Neural cell (in vitro differentiated cells): ENCODE measurements at regions not wholly inside any gene's neighbourhood (a gene's known extent, or its start where the extent isn't known, plus 50 kb on each side); places are given as distances from the start of the nearest gene placed in this dataset.

Source experiments
- H2AFZ ChIP-seq: fragments of 200-600, 300-800 bp; sonication (generic), shearing (Covaris generic); 2 replicates; pipeline ENCODE4 v1.6.0; 2014; ENCODE audit warnings: low read depth, mild to moderate bottlenecking, antibody characterized with exemption, low read length, moderate library complexity
- H3F3A ChIP-seq: fragments of 200-600 bp; shearing (Covaris generic); 2 replicates; pipeline ENCODE4 v1.6.1; 2016; ENCODE audit warnings: mild to moderate bottlenecking, moderate library complexity, mixed read lengths, antibody characterized with exemption, low read length; ENCODE audit not compliant: insufficient read depth, poor library complexity, severe bottlenecking
- H3K27ac ChIP-seq: fragments of 200-600, 300-800 bp; sonication (generic), shearing (Covaris generic); 2 replicates; pipeline ENCODE4 v1.5.1; 2014; ENCODE audit warnings: mild to moderate bottlenecking, low read length, moderate library complexity
- H3K27me3 ChIP-seq: fragments of 300-800, 200-600 bp; sonication (generic), shearing (Covaris generic); 2 replicates; pipeline ENCODE4 v1.6.0; 2014; ENCODE audit warnings: mild to moderate bottlenecking, low read depth, low read length, moderate library complexity; ENCODE audit not compliant: insufficient read depth
- H3K36me3 ChIP-seq: fragments of 300-800, 200-600 bp; sonication (generic), shearing (Covaris generic); 2 replicates; pipeline ENCODE4 v1.5.1; 2014; ENCODE audit warnings: mild to moderate bottlenecking, antibody characterized with exemption, low read length, moderate library complexity; ENCODE audit not compliant: insufficient read depth
- H3K4me2 ChIP-seq: fragments of 300-800, 200-600 bp; sonication (generic), shearing (Covaris generic); 2 replicates; pipeline ENCODE4 v1.6.0; 2014; ENCODE audit warnings: mild to moderate bottlenecking, low read length
- H3K4me3 ChIP-seq: fragments of 300-800, 200-600 bp; sonication (generic), shearing (Covaris generic); 2 replicates; pipeline ENCODE4 v1.5.1; 2014; ENCODE audit warnings: mild to moderate bottlenecking, low read length, moderate library complexity
- H3K79me2 ChIP-seq: fragments of 200-600 bp; shearing (Covaris generic); replicated peaks from 2 replicates; pipeline ENCODE4 v1.6.0; 2014; ENCODE audit warnings: mild to moderate bottlenecking, low read length, moderate library complexity; ENCODE audit not compliant: insufficient read depth
- H3K9ac ChIP-seq: fragments of 300-800, 200-600 bp; sonication (generic), shearing (Covaris generic); 2 replicates; pipeline ENCODE4 v1.6.1; 2016; ENCODE audit warnings: mild to moderate bottlenecking, low read length, mixed read lengths
- H3K9me2 ChIP-seq: fragments of 200-600 bp; shearing (Covaris generic); 2 replicates; pipeline ENCODE4 v1.6.1; 2016; ENCODE audit warnings: mild to moderate bottlenecking, low read length, mixed read lengths; ENCODE audit not compliant: insufficient read depth
- H3K9me3 ChIP-seq: fragments of 200-600, 300-800 bp; sonication (generic), shearing (Covaris generic); 2 replicates; pipeline ENCODE4 v1.6.1; 2016; ENCODE audit warnings: mild to moderate bottlenecking, mixed run types, low read length, moderate library complexity, mixed read lengths
- H4K20me1 ChIP-seq: fragments of 200-600 bp; shearing (Covaris generic); 2 replicates; pipeline ENCODE4 v1.6.1; 2016; ENCODE audit warnings: mild to moderate bottlenecking, mixed run types; ENCODE audit not compliant: insufficient read depth
- EP300 ChIP-seq: fragments of 450-650 bp; conservative IDR thresholded peaks from 2 replicates; pipeline ENCODE4 v1.6.1; 2014; ENCODE audit warnings: antibody characterized with exemption, mild to moderate bottlenecking, moderate library complexity; ENCODE audit not compliant: poor library complexity, severe bottlenecking
- EZH2 ChIP-seq: fragments of 200-600, 300-800 bp; shearing (Covaris generic), sonication (generic); IDR thresholded peaks from 2 replicates; pipeline ENCODE4 v1.6.1; 2014; ENCODE audit warnings: antibody characterized with exemption, low read length, borderline replicate concordance, mild to moderate bottlenecking; ENCODE audit not compliant: insufficient read depth, poor library complexity, severe bottlenecking
- MXI1 ChIP-seq: fragments of 450-650 bp; conservative IDR thresholded peaks from 2 replicates; pipeline ENCODE4 v1.6.1; 2014; ENCODE audit warnings: antibody characterized with exemption, mild to moderate bottlenecking; ENCODE audit not compliant: poor library complexity, severe bottlenecking
- POLR2AphosphoS5 ChIP-seq: IDR thresholded peaks from 2 replicates; pipeline ENCODE4 v1.6.1; 2012
- RAD21 ChIP-seq: fragments of 450-650 bp; conservative IDR thresholded peaks from 2 replicates; pipeline ENCODE4 v1.6.1; 2014; ENCODE audit warnings: antibody characterized with exemption, mild to moderate bottlenecking, moderate library complexity
- REST ChIP-seq: IDR thresholded peaks from 2 replicates; pipeline ENCODE4 v1.6.1; 2012; ENCODE audit warnings: borderline replicate concordance
- SMC3 ChIP-seq: fragments of 450-650 bp; conservative IDR thresholded peaks from 2 replicates; pipeline ENCODE4 v1.6.1; 2014; ENCODE audit warnings: antibody characterized with exemption, mild to moderate bottlenecking, moderate library complexity; ENCODE audit not compliant: poor library complexity
- TAF1 ChIP-seq: IDR thresholded peaks from 2 replicates; pipeline ENCODE4 v1.6.1; 2012; ENCODE audit warnings: low read depth
- TF ChIP-seq, protein P1 (sequence below): fragments of 450-650 bp; IDR thresholded peaks from 2 replicates; pipeline ENCODE4 v1.5.1; 2014; ENCODE audit warnings: antibody characterized with exemption, mild to moderate bottlenecking, moderate library complexity; ENCODE audit not compliant: poor library complexity, severe bottlenecking

DNA sequence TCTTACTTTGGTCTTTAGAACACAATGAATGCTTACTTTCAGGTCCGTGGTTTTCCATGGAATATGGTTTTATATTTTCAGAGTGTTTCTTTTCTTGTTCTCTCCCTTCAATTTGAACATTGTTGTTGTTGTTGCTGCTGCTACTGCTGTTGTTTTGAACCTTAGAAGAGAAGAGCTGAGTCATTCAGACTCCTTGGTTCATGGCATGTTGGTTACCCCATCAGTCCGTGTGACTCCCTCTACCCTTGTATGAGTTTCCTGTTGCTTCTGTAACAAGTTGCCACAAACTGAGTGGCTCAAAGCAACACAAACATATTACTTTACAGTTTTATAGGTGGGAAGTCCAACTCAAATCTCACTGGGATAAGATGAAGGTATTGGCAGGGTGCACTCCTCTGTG lies 511.0 kb downstream of the INSC start:
- H4K20me1 ChIP-seq = no peaks in the 10 kb centered on the region
- H3K9ac ChIP-seq = no peak overlapping the region
- H3K9me3 ChIP-seq = no peaks in the 10 kb centered on the region
- H3K79me2 ChIP-seq = no peaks in the 10 kb centered on the region
- no peaks in the 10 kb centered on the region for H3K27me3 ChIP-seq
- no peak overlapping the region for H3K4me3 ChIP-seq
- TF ChIP-seq TAF1 = no peak
- TF ChIP-seq SMC3 = no peak
- no peak for TF ChIP-seq RAD21
- no peak for TF ChIP-seq EP300
- TF ChIP-seq, protein P1, sequence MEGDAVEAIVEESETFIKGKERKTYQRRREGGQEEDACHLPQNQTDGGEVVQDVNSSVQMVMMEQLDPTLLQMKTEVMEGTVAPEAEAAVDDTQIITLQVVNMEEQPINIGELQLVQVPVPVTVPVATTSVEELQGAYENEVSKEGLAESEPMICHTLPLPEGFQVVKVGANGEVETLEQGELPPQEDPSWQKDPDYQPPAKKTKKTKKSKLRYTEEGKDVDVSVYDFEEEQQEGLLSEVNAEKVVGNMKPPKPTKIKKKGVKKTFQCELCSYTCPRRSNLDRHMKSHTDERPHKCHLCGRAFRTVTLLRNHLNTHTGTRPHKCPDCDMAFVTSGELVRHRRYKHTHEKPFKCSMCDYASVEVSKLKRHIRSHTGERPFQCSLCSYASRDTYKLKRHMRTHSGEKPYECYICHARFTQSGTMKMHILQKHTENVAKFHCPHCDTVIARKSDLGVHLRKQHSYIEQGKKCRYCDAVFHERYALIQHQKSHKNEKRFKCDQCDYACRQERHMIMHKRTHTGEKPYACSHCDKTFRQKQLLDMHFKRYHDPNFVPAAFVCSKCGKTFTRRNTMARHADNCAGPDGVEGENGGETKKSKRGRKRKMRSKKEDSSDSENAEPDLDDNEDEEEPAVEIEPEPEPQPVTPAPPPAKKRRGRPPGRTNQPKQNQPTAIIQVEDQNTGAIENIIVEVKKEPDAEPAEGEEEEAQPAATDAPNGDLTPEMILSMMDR = no peak
- H3K27ac ChIP-seq = no peak overlapping the region
- no peaks in the 10 kb centered on the region for H3K9me2 ChIP-seq
- no peaks in the 10 kb centered on the region for H3K36me3 ChIP-seq
- no peak overlapping the region for H2AFZ ChIP-seq
- H3K4me2 ChIP-seq = no peak overlapping the region
- no peaks in the 10 kb centered on the region for H3F3A ChIP-seq

DNA sequence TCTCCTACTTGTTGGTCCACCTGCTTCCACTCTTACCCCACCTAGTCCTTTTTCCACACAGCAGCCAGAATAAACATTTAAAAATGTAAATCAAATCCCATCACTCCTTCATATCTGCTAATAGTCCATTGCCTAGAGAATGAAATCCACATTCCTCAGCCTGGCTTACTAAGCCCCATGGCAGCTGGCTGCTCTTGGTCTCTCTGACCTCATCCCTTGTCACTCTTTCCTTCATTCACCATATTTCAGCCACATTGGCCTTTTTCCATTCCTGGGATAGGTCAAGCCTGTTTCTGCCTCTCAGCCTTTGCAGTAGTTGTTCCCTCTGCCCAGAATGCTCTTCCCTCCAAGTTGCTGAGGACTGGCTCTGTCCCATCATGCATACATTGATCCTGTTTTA lies 512.8 kb downstream of the INSC start:
- Histone ChIP-seq H3K9me3 (no peaks in the 10 kb centered on the region), H3K27me3 (no peaks in the 10 kb centered on the region), H3K36me3 (no peaks in the 10 kb centered on the region), H3K79me2 (no peaks in the 10 kb centered on the region), H3K4me3 (no peak overlapping the region), H2AFZ (no peak overlapping the region), H3K4me2 (no peak overlapping the region), H4K20me1 (no peaks in the 10 kb centered on the region), H3K27ac (no peak overlapping the region), H3F3A (no peaks in the 10 kb centered on the region), H3K9ac (no peak overlapping the region), H3K9me2 (no peaks in the 10 kb centered on the region)
- no peak for TF ChIP-seq RAD21
- TF ChIP-seq EZH2 = no peak
- no peak for TF ChIP-seq EP300
- no peak for TF ChIP-seq TAF1
- no peak for TF ChIP-seq SMC3
- TF ChIP-seq REST = no peak
- no peak for TF ChIP-seq POLR2AphosphoS5

DNA sequence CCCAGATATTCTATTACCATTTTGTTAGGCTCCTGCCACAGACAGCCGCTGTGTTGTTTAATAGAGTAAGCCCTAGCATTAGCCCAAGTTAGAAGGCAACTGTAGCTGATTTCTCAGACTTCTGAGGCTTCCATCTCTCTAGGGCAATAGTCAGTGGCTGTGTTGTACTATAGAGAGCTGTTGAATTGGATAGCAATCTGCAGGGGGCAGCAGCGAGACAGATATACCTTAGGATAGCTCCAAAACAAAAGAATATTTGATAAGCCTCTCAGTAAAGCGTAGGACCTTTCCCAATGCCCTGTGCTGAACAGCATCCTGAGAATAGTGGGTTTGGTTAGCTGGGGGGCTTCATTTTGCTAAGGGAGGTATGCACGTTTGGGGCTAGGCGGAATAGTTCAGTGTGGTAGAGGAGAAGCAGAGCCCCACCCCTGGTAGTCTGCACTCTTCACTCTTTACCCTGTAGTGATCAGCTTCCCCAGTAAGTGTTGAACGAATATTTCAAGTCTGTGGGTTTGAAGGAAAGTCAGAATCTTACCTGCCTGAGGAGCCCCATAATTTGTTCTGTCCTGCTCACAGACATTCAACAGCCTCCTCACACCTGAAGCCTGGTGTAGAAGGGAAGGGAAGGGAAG lies 515.1 kb downstream of the INSC start:
- Histone ChIP-seq H3K79me2 (no peaks in the 10 kb centered on the region), H2AFZ (no peak overlapping the region), H3K9me2 (no peaks in the 10 kb centered on the region), H3K27ac (no peak overlapping the region), H3K27me3 (no peaks in the 10 kb centered on the region), H3K4me3 (no peak overlapping the region), H3K36me3 (no peaks in the 10 kb centered on the region), H4K20me1 (no peaks in the 10 kb centered on the region), H3K9ac (no peak overlapping the region), H3K4me2 (no peak overlapping the region), H3F3A (no peaks in the 10 kb centered on the region), H3K9me3 (no peaks in the 10 kb centered on the region)
- no peak for TF ChIP-seq MXI1
- TF ChIP-seq, protein P1 = peak; percentile 18
